ENCODE measurements at regions not wholly inside any gene's neighbourhood (a gene's known extent, or its start where the extent isn't known, plus 50 kb on each side); places are given as distances from the start of the nearest gene placed in this dataset.
A peak's percentile ranks its signal among the peaks of the same experiment; 100 is the strongest.

GRCh38 chr3:182490596-182491491, 302.5 kb upstream of the ATP11B start:
- TF ChIP-seq CTCF (IDR thresholded peaks at IDR 0.05), result peak in 1 of 3 experiments; percentile 31
- no peak for TF ChIP-seq POLR2A (IDR thresholded peaks at IDR 0.05)

Data from testis (tissue), 2 donors.